Epithelial cell of prostate (primary cell): ENCODE measurements at regions not wholly inside any gene's neighbourhood (a gene's known extent, or its start where the extent isn't known, plus 50 kb on each side); places are given as distances from the start of the nearest gene placed in this dataset.
A peak's percentile ranks its signal among the peaks of the same experiment; 100 is the strongest.

ENCODE experiments used
- DNase-seq: peaks from one replicate; pipeline ENCODE4 v3.0.0-alpha.2; 2011; ENCODE audit warnings: low read depth, low spot score
- H3K27ac ChIP-seq: fragments of 450-650 bp; 2 replicates; pipeline ENCODE4 v1.5.1; 2017; ENCODE audit warnings: mild to moderate bottlenecking

DNA sequence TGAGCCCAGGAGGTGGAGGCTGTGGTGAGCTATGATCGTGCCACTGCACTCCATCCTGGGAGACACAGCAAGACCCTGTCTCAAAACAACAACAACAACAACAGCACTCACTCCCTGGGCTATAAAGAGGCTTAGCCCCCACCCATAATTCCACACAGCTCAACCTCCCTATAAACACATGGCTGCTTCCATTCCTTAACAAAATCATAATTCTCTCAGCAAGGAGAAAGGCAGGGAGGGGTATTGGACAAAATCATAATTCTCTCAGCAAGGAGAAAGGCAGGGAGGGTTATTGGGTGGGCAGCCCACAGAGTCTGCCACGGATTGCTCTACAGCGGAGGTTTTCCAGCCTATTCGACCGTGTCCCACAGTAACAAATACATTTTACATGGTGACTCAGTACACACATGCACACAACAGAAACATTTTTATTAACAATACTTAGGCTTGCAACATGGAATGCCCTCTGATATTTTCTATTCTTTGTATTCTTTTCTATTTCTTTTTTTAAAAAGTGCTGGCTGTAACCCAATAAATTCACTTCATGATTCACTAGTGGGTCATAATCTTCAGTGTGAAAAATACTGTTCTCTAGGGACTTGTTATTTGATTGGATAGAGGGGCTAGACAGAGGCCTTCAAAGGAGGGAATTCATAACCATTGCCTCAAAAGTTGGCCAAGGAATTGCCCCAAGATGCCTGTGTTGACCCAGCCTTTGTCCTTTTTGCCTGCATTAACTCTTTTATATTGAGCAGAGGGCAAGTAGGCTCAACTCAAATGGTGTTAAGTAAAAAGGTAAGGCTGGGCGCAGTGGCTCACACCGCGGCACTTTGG lies 50.6 kb upstream of the ZMYND8 start:
- H3K27ac ChIP-seq = no peak overlapping the region
- DNase-seq = no peak

DNA sequence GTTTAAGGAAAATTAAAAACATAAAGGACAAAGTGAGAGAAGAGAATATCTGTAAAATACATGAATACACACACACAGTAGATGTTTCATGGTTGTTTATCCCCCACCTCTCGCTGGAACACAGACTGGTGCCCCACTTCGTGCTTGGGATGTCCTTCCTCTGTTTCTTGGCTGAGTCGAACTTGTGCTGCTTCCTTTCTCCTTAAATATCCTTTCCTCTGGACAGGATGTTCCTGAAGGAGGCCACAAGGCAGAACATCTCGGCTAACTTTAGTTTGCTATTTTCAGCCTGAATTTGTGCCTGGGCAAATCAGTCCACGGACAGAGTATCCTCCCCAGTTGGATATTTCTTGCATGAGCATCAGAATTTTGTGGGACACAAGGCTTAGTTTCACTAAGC lies 54.7 kb upstream of the ZMYND8 start:
- DNase-seq = no peak
- H3K27ac ChIP-seq = no peak overlapping the region

GRCh38 chr20:47412083-47412482 lies 55.6 kb upstream of the ZMYND8 start:
- H3K27ac ChIP-seq = no peak overlapping the region
- DNase-seq = no peak

GRCh38 chr20:47413189-47413588 lies 56.7 kb upstream of the ZMYND8 start:
- no peak overlapping the region for H3K27ac ChIP-seq
- no peak for DNase-seq

DNA sequence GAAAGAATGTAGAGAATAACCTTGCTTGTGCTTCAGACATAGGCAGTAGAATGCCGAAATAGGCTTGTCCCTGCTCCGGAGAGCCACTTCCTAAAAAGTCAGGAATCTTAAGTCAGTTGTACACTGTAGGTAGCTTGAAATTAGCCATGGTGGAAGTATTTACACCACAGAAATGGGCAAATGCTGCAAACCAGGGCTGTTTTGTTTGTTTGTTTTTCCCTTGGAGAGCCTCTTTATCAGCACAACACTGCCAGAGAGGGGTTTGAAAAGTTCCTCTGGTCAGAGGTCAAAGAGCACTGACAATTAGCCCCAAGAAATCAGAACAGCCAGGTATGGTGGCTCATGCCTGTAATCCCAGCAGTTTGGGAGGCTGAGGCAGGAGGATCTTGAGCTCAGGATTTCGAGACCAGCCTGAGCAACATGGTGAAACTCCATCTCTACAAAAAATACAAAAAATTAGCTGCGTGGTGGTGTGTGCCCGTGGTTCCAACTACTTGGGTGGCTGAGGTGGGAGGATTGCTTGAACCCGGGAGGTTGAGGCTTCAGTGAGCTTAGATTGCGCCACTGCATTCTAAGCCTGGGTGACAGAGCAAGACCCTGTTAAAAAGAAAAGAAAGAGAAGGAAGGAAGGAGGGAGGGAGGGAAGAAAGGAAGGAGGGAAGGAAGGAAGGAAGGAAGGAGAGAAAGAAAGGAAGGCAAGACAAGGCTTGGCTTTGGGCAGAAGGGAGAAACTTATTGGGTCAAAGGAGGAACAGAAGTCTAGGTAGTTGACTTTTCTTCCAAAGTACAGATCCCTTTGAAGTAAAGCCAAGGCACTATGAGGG lies 61.0 kb upstream of the ZMYND8 start:
- H3K27ac ChIP-seq = no peak overlapping the region
- no peak for DNase-seq

DNA sequence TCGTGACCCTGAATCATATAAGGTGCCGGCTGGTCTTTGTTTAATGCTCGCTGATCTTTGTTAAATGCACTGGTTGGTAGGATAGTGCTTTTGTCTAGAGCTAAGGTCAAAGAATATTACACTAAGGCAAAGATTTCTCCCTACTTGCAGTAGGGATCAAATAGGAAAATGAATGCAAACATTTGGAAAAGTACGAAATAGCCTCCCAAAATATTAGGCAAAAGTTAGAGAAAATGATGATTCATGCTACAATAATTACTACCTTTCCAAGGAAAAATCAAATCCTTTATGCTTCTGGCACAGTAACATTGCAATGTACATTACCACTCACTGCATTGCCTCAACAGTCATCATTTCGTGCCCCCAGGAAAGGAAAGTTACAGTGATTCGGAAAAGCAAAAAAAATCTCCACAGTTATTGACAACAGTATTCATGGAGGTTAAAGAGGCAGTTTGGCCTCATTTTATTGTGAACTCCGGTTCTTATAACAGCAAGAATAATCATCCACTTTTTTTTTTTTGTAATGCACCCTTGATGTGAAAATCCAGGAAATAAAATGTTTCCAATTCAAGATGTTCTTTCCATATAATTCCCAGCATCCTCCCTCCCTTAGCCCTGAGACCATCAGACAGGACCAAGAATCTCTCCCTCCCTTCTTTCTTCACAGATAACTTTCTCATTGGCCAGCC lies 61.7 kb upstream of the ZMYND8 start:
- no peak for DNase-seq
- no peak overlapping the region for H3K27ac ChIP-seq

DNA sequence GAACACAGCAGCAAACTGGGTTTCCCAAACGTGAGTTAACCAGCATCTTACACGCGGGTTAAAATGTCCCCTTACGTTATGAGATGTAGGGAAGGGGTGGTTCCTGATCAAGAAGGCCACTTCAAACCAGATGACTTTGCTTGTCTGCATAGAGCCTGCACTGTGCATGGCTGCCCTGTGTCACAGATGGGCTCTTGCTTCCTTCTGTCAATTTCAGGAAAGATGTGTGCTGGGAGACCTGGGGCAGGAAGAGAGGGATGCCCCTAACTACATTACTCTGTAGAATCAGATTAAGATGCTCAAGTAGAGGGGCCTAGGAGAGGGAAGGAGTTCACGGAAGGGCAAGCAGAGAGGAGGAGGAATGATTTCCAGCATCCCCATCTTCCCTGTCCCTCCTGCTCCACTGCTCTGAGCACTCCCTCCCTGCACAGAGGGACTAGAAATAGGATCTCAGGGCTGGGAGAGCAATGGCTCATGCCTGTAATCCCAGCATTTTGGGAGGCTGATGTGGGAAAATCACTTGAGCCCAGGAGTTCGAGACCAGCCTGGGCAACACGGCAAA lies 63.5 kb upstream of the ZMYND8 start:
- no peak overlapping the region for H3K27ac ChIP-seq
- no peak for DNase-seq

DNA sequence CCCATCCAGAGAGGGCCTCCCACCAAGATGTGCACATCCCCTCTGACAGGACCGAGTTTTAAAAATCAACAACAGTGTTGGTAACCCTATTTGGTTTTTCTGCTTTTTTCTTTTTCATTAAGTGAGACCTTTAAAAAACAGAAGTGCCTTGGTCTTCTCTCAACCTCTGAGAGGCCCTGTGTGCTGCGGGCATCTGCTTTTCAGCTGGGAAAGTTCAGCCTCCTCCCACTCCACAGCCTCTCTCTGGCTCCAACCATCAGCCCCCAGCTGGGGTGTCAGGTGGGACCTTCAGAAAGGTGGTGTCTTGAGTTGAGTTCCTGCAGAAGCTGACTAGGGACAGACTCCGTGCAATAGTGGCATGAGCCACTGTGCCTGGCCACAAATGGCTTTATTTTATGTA lies 64.6 kb upstream of the ZMYND8 start:
- H3K27ac ChIP-seq = no peak overlapping the region
- DNase-seq = no peak

DNA sequence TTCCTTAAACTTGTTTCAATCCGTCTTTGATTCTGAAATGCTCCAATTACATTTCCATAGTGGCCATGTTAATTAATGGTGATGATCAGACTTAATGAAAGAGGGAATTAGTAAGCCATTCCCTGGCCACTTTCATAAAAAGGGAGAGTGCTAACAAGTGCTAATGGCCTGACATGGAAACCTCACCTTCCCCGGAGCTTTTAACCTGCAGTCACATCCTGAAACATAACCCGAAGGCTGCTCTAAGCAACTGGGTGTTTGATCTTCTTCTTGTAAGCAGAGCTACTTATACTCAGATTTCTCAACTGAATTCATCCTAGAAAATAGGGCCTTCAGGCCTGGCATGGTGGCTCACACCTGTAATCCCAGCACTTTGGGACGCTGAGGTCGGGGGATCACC lies 67.1 kb upstream of the ZMYND8 start:
- no peak overlapping the region for H3K27ac ChIP-seq
- DNase-seq = no peak

DNA sequence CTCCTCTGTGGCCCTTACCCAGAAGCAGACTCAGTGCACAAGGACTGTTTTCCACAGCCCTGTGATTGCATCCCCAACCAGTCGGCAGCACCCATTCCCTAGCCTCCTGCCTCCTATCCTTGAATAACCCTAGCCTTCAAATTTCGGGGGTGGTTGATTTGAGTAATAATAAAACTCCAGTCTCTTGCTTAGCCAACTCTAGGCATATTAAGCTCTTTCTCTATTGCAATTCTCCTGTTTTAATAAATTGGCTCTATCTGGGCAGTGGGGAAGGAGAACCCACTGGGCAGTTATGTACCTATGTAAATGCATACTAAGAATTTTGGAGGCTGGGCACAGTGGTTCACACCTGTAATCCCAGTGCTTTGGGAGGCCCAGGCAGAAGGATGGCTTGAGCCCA lies 70.6 kb upstream of the ZMYND8 start:
- H3K27ac ChIP-seq = no peak overlapping the region
- no peak for DNase-seq

DNA sequence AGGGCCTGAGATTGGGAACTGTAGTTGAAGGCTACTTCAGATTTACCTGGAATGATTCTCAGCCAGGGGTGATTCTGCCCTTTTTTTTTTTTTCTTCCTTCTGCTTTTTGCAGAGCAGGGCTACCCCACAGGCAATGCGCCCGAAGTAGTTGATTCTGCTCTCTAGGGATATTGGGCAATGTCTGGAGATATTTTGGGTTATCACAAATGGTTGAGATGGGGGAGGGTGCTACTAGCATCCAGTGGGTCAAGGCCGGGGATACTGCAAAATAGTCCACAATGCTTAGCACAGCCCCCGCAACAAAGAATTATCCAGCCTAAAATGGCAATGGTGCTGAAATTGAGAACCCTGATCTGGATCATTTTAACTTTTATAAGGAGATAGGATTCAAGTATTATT lies 71.2 kb upstream of the ZMYND8 start:
- H3K27ac ChIP-seq = no peak overlapping the region
- DNase-seq = no peak

DNA sequence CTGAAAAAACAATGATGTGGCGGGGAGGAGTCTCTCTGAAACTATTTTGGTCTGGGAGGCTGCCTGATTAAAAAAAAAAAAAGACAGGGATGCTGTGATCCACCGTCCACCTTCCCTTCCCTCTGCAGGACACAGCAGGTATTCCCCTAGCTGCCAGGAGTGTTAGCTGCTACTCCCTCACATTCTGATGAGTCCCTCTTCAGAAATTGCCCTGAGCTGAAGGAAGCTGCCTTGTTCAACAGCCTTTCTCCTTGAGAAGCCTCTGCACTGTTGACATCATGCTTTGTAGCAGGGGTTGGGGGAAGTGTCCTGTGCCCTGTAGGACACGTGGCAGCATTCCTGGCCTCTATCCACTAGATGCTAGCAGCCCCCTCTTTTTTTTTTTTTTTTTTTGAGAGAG lies 71.7 kb upstream of the ZMYND8 start:
- no peak for DNase-seq
- H3K27ac ChIP-seq = no peak overlapping the region

DNA sequence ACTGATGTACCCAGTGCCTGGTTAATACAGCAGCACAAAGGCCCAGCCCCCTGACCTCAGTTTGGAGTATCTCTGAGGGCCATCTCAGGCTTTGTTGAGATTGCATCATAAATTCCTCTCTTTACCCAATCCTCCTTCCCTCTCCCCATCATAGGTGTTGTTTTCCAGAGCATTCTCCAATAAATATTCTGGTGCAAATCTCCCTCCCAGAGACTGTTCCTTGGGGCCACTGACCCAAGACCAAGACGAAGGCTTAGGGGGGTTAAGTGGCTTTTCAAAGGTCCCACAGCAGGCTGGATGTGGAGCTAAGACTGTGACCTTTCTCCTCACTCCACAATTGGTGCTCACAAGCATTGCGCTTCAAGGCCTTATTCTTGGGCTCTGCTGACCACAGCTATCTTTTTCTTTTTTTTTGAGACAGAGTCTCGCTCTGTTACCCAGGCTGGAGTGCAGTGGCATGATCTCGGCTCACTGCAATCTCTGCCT lies 72.4 kb upstream of the ZMYND8 start:
- H3K27ac ChIP-seq = no peak overlapping the region
- no peak for DNase-seq

- DNase-seq = no peak
Measured at GRCh38 chr20:47429409-47429808, 72.3 kb upstream of the NCOA3 start.

DNA sequence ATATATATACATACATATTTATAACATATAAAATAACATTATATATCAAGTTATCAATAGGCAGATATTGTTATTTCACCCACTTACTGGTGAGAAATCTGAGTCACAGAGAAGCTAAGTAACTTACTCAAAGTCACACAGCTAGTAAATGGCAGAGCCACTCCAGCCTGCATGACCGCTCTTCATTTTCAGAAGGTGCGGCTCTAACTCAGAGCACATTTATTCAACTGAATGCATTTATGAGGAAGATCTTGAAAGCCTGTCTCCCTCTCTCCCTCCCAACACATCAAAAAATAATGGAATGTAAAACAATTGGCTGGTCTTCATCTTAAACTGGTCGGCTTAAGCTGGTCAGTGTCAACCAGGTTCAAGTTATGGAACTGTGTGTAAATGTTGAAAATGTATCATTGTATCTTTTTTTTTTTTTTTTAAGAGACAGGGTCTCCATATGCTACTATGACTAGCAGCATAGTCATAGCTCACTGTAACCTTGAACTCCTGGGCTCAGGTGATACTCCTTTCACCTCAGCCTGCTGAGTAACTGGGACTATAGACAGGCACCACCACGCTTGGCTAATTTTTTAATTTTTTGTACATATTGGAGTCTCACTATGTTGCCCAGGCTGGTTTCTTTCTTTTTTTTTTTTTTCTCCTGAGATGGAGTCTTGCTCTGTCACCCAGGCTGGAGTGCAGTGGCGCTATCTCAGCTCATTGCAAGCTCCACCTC lies 70.7 kb upstream of the NCOA3 start:
- no peak for DNase-seq
- no peak overlapping the region for H3K27ac ChIP-seq

More at GRCh38 chr20:47429409-47429808, 72.3 kb upstream of the NCOA3 start:
- H3K27ac ChIP-seq = no peak overlapping the region

DNA sequence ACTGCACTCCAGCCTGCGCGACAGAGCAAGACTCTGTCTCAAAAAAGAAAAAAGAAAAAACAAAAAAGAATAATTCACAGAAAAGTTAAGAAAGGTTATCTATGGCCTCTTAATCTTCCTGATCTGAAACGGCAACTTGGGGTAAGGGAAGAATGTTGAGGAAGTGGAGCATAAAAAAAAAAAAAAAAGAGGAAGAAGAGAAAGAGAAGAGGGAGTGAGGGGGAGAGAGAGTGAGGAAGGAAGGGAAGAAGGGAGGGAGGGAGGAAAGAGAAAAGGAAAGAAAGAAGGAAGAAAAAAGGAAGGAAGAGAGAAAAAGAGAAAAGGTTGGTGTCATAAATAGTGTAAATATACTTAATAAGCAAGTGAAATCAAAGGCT lies 68.9 kb upstream of the NCOA3 start:
- no peak overlapping the region for H3K27ac ChIP-seq
- DNase-seq = no peak

GRCh38 chr20:47434128-47434779 lies 67.4 kb upstream of the NCOA3 start:
- DNase-seq = peak; percentile 75
- peak overlapping the region; percentile 40 for H3K27ac ChIP-seq

DNA sequence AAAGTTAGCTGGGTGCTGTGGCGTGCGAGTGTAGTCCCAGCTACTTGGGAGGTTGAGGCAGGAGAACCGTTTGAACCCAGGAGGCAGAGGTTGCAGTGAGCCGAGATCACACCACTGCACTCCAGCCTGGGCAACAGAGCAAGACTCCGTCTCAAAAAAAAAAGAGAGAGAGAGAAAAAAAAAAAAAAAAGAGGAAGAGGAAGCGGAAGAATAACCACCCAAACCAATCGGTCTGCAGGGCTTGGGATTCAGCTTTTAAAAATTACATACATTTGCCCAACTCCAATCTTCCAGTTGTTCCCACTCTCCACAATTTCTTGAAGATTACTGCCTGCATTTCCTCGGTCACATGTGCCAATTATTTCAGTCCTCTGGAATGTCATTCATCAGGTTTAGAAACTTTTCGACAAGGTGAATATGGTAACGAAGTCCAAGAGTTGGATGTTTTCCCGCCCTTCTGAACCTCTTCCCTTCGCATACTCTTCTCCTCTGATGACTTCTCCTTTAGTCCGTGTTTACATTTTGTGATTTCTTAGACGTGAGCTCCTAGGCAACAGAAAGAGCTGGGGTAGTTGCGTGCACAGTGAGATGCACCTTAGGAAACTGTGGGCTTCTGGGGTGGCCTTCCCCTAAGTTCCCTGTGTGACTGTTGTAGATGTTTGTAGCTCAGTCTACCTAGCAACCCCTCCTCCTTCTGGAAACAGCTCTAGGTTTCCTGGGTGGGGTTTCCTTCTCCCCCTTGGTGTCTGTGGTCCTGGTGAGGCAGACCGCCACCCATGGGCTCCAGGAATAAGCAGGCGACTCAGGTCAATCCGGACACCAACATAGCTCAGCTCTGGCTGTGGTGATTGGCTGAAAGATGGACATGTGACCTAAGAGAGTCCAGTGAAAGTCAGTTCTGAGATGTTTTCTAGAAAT lies 63.0 kb upstream of the NCOA3 start:
- H3K27ac ChIP-seq = peak overlapping the region; percentile 5
- DNase-seq = no peak
